ENCODE measurements at regions not wholly inside any gene's neighbourhood (a gene's known extent, or its start where the extent isn't known, plus 50 kb on each side); places are given as distances from the start of the nearest gene placed in this dataset.

GRCh38 chr2:207318181-207318628, 152.5 kb upstream of the KLF7 start:
- TF ChIP-seq POLR2AphosphoS5 (IDR thresholded peaks at IDR 0.05) (no peak), POLR2A (IDR thresholded peaks at IDR 0.05) (no peak), CTCF (IDR thresholded peaks at IDR 0.05 in 8 of 11, conservative IDR thresholded peaks at IDR 0.05 in 3 of 11) (no peak)
- 87 to 96% (median 90%) methylated on average over 4 of the region's 4 CpGs for WGBS, 5 donors
- Histone ChIP-seq H3K4me1 (peaks cover 0 to 9% (median 0%) of the 10 kb centered on the region in 6 donors), H3K4me3 (no peak overlapping the region), H3K9me3 (no peaks in the 10 kb centered on the region), H3K27ac (no peak overlapping the region), H3K36me3 (no peaks in the 10 kb centered on the region), H3K27me3 (replicated peaks in 1 of 7) (no peaks in the 10 kb centered on the region)
- intact Hi-C loops (cut with DNase I; ENCODE audit: low total_unique reads) = no loop called here
- DNase-seq = no peak

- Histone ChIP-seq H3K36me3 (no peaks in the 10 kb centered on the region), H3K9me3 (no peaks in the 10 kb centered on the region), H3K27me3 (replicated peaks in 1 of 7) (no peaks in the 10 kb centered on the region), H3K4me1 (peaks cover 0 to 9% (median 0%) of the 10 kb centered on the region in 6 donors), H3K4me3 (no peak overlapping the region), H3K27ac (no peak overlapping the region)
- no peak for TF ChIP-seq POLR2A (IDR thresholded peaks at IDR 0.05)
- TF ChIP-seq CTCF (IDR thresholded peaks at IDR 0.05 in 8 of 11, conservative IDR thresholded peaks at IDR 0.05 in 3 of 11) = no peak
- TF ChIP-seq POLR2AphosphoS5 (IDR thresholded peaks at IDR 0.05) = no peak
- DNase-seq = no peak
- intact Hi-C loops (cut with DNase I; ENCODE audit: low total_unique reads) = no loop called here
Measured at GRCh38 chr2:207319316-207319715, 153.6 kb upstream of the KLF7 start.

GRCh38 chr2:207320381-207321159, 154.8 kb upstream of the KLF7 start:
- Histone ChIP-seq H3K9me3 (no peaks in the 10 kb centered on the region), H3K27me3 (replicated peaks in 1 of 7) (no peaks in the 10 kb centered on the region), H3K36me3 (no peaks in the 10 kb centered on the region), H3K4me3 (no peak overlapping the region), H3K27ac (no peak overlapping the region), H3K4me1 (peaks cover 0 to 9% (median 0%) of the 10 kb centered on the region in 6 donors)
- DNase-seq = no peak
- intact Hi-C loops (cut with DNase I; ENCODE audit: low total_unique reads) = no loop called here
- WGBS, 5 donors = 82 to 94% (median 92%) methylated on average over 5 of the region's 5 CpGs
- TF ChIP-seq POLR2A (IDR thresholded peaks at IDR 0.05) = no peak
- no peak for TF ChIP-seq CTCF (IDR thresholded peaks at IDR 0.05 in 8 of 11, conservative IDR thresholded peaks at IDR 0.05 in 3 of 11)
- TF ChIP-seq POLR2AphosphoS5 (IDR thresholded peaks at IDR 0.05) = no peak

GRCh38 chr2:207321514-207321913, 155.8 kb upstream of the KLF7 start:
- Histone ChIP-seq H3K9me3 (no peaks in the 10 kb centered on the region), H3K27me3 (replicated peaks in 1 of 7) (no peaks in the 10 kb centered on the region), H3K4me3 (no peak overlapping the region), H3K36me3 (no peaks in the 10 kb centered on the region), H3K4me1 (peaks cover 0 to 9% (median 0%) of the 10 kb centered on the region in 6 donors), H3K27ac (no peak overlapping the region)
- intact Hi-C loops (cut with DNase I; ENCODE audit: low total_unique reads) = no loop called here
- WGBS, 5 donors = 42 to 56% (median 51%) methylated on average over 1 of the region's 1 CpG
- DNase-seq = no peak
- no peak for TF ChIP-seq CTCF (IDR thresholded peaks at IDR 0.05 in 8 of 11, conservative IDR thresholded peaks at IDR 0.05 in 3 of 11)
- no peak for TF ChIP-seq POLR2AphosphoS5 (IDR thresholded peaks at IDR 0.05)
- no peak for TF ChIP-seq POLR2A (IDR thresholded peaks at IDR 0.05)
